Trophoblast cell (in vitro differentiated cells and primary cell): ENCODE measurements at regions not wholly inside any gene's neighbourhood (a gene's known extent, or its start where the extent isn't known, plus 50 kb on each side); places are given as distances from the start of the nearest gene placed in this dataset.

Source experiments
- DNase-seq, 2 donors: peaks; one replicate each; pipeline ENCODE4 v3.0.0-alpha.2; 2016
- H2AFZ ChIP-seq: 2 replicates; pipeline ENCODE4 v1.6.1; 2013; ENCODE audit warnings: low read length, moderate library complexity, mild to moderate bottlenecking; ENCODE audit not compliant: insufficient read depth, poor library complexity
- H2AK5ac ChIP-seq: 2 replicates; pipeline ENCODE4 v1.6.1; 2013; ENCODE audit warnings: mild to moderate bottlenecking, low read length
- H2BK120ac ChIP-seq: 2 replicates; pipeline ENCODE4 v1.6.1; 2013; ENCODE audit warnings: low read length, mild to moderate bottlenecking, moderate library complexity; ENCODE audit not compliant: insufficient read depth, poor library complexity
- H2BK12ac ChIP-seq: 2 replicates; pipeline ENCODE4 v1.6.1; 2013; ENCODE audit warnings: mild to moderate bottlenecking, low read length, moderate library complexity
- H2BK5ac ChIP-seq: 2 replicates; pipeline ENCODE4 v1.6.1; 2013; ENCODE audit warnings: low read length, low read depth, moderate library complexity, mild to moderate bottlenecking; ENCODE audit not compliant: poor library complexity
- H3K14ac ChIP-seq: 2 replicates; pipeline ENCODE4 v1.6.1; 2013; ENCODE audit warnings: mild to moderate bottlenecking, low read length
- H3K18ac ChIP-seq: 2 replicates; pipeline ENCODE4 v1.6.1; 2013; ENCODE audit warnings: mild to moderate bottlenecking, low read length
- H3K23ac ChIP-seq: 2 replicates; pipeline ENCODE4 v1.6.1; 2013; ENCODE audit warnings: low read length
- H3K27ac ChIP-seq: 2 replicates; pipeline ENCODE4 v1.5.1; 2013; ENCODE audit warnings: low read depth, mild to moderate bottlenecking, inconsistent platforms, low read length, moderate library complexity
- H3K27me3 ChIP-seq: 2 replicates; pipeline ENCODE4 v1.6.1; 2013; ENCODE audit warnings: inconsistent platforms, mild to moderate bottlenecking, low read length, moderate library complexity; ENCODE audit not compliant: insufficient read depth
- H3K36me3 ChIP-seq, 2 experiments: 1 replicate in 1 of 2; 2 replicates in 1 of 2; pipeline ENCODE4 v1.6.1; 2013; ENCODE audit warnings: low read length in 2 of 2, mild to moderate bottlenecking in 2 of 2, moderate library complexity in 1 of 2; ENCODE audit not compliant: insufficient read depth in 2 of 2, control insufficient read depth in 1 of 2
- H3K4ac ChIP-seq: 2 replicates; pipeline ENCODE4 v1.6.1; 2013; ENCODE audit warnings: low read depth, mild to moderate bottlenecking, low read length, moderate library complexity
- H3K4me1 ChIP-seq, 2 experiments: 1 replicate in 1 of 2; 2 replicates in 1 of 2; pipeline ENCODE4 v1.6.1; 2013; ENCODE audit warnings: low read length in 2 of 2, mild to moderate bottlenecking in 2 of 2, moderate library complexity in 1 of 2; ENCODE audit not compliant: insufficient read depth in 2 of 2, control insufficient read depth in 1 of 2
- H3K4me2 ChIP-seq: 2 replicates; pipeline ENCODE4 v1.6.1; 2013; ENCODE audit warnings: inconsistent platforms, mild to moderate bottlenecking, low read length, moderate library complexity
- H3K4me3 ChIP-seq: 2 replicates; pipeline ENCODE4 v1.5.1; 2013; ENCODE audit warnings: mild to moderate bottlenecking, low read depth, low read length, inconsistent platforms
- H3K79me1 ChIP-seq: one replicate; pipeline ENCODE4 v1.6.1; 2013; ENCODE audit warnings: low read length
- H3K79me2 ChIP-seq: 2 replicates; pipeline ENCODE4 v1.6.1; 2013; ENCODE audit warnings: low read length, mild to moderate bottlenecking; ENCODE audit not compliant: control insufficient read depth, insufficient read depth, poor library complexity
- H3K9ac ChIP-seq: 2 replicates; pipeline ENCODE4 v1.6.1; 2013; ENCODE audit warnings: mild to moderate bottlenecking, low read length
- H3K9me3 ChIP-seq: 2 replicates; pipeline ENCODE4 v1.6.1; 2013; ENCODE audit warnings: low read depth, mild to moderate bottlenecking, control low read depth, inconsistent platforms, low read length; ENCODE audit not compliant: insufficient read depth
- H4K12ac ChIP-seq: 2 replicates; pipeline ENCODE4 v1.6.1; 2013; ENCODE audit warnings: low read depth, mild to moderate bottlenecking, low read length, moderate library complexity
- H4K8ac ChIP-seq: 2 replicates; pipeline ENCODE4 v1.6.1; 2013; ENCODE audit warnings: low read depth, mild to moderate bottlenecking, low read length, moderate library complexity
- H4K91ac ChIP-seq: one replicate; pipeline ENCODE4 v1.6.1; 2013; ENCODE audit warnings: low read depth, mild to moderate bottlenecking, low read length, moderate library complexity
- WGBS: extraction: QIAGEN DNeasy Blood & Tissue Kit; methylation state at CpG from one replicate; pipeline ENCODE4 v1.1.7; 2013; ENCODE audit warnings: missing lambda C conversion rate; ENCODE audit not compliant: insufficient read length, insufficient coverage; ENCODE audit errors: extremely low coverage; 5-methylcytosine and 5-hydroxymethylcytosine counted together

GRCh38 chr5:103646698-103647614 lies 84.4 kb upstream of the NUDT12 start:
- no peaks in the 10 kb centered on the region for H3K27me3 ChIP-seq
- no peaks in the 10 kb centered on the region for H3K79me2 ChIP-seq
- no peak overlapping the region for H3K4me2 ChIP-seq
- H3K9ac ChIP-seq, result no peak overlapping the region
- no peaks in the 10 kb centered on the region for H3K36me3 ChIP-seq
- H4K8ac ChIP-seq, result peak overlapping the region; percentile 28
- no peaks in the 10 kb centered on the region for H3K79me1 ChIP-seq
- no peak overlapping the region for H3K27ac ChIP-seq
- no CpG with 5 or more reads among the region's 6 CpGs for WGBS
- no peak overlapping the region for H3K18ac ChIP-seq
- no peak overlapping the region for H2AK5ac ChIP-seq
- no peak for DNase-seq
- H3K9me3 ChIP-seq, result no peaks in the 10 kb centered on the region
- no peak overlapping the region for H2AFZ ChIP-seq
- H3K4me3 ChIP-seq, result no peak overlapping the region
- H3K4me1 ChIP-seq, result no peaks in the 10 kb centered on the region
- H4K91ac ChIP-seq, result no peak overlapping the region
- no peak overlapping the region for H4K12ac ChIP-seq
- no peak overlapping the region for H2BK5ac ChIP-seq
- H2BK12ac ChIP-seq, result no peak overlapping the region
- H3K23ac ChIP-seq, result no peak overlapping the region
- H3K4ac ChIP-seq, result no peak overlapping the region
- no peak overlapping the region for H3K14ac ChIP-seq
- no peak overlapping the region for H2BK120ac ChIP-seq

- DNase-seq, result no peak
- Histone ChIP-seq H4K8ac (no peak overlapping the region), H3K4me1 (no peaks in the 10 kb centered on the region), H2AK5ac (no peak overlapping the region), H3K9me3 (no peaks in the 10 kb centered on the region), H3K27ac (no peak overlapping the region), H2BK12ac (no peak overlapping the region), H3K23ac (no peak overlapping the region), H3K27me3 (no peaks in the 10 kb centered on the region), H2BK5ac (no peak overlapping the region), H3K36me3 (no peaks in the 10 kb centered on the region), H3K4ac (no peak overlapping the region), H2BK120ac (no peak overlapping the region), H3K14ac (no peak overlapping the region), H3K79me1 (no peaks in the 10 kb centered on the region), H4K12ac (no peak overlapping the region), H4K91ac (no peak overlapping the region), H3K18ac (no peak overlapping the region), H3K79me2 (no peaks in the 10 kb centered on the region), H3K9ac (no peak overlapping the region), H2AFZ (no peak overlapping the region), H3K4me3 (no peak overlapping the region), H3K4me2 (no peak overlapping the region)
- WGBS, result no CpG with 5 or more reads among the region's 1 CpG
Observed at GRCh38 chr5:103645816-103646215, 83.2 kb upstream of the NUDT12 start.

GRCh38 chr5:103638979-103639378 lies 76.4 kb upstream of the NUDT12 start:
- H3K18ac ChIP-seq, result no peak overlapping the region
- no peak overlapping the region for H2AK5ac ChIP-seq
- no peak overlapping the region for H2AFZ ChIP-seq
- no peak overlapping the region for H3K4me3 ChIP-seq
- H3K4me1 ChIP-seq, result no peaks in the 10 kb centered on the region
- H3K27me3 ChIP-seq, result no peaks in the 10 kb centered on the region
- H2BK120ac ChIP-seq, result no peak overlapping the region
- H3K4me2 ChIP-seq, result no peak overlapping the region
- no peak overlapping the region for H3K23ac ChIP-seq
- no peak overlapping the region for H2BK5ac ChIP-seq
- no peak overlapping the region for H4K91ac ChIP-seq
- H3K9me3 ChIP-seq, result no peaks in the 10 kb centered on the region
- H3K36me3 ChIP-seq, result no peaks in the 10 kb centered on the region
- H4K8ac ChIP-seq, result no peak overlapping the region
- no peaks in the 10 kb centered on the region for H3K79me2 ChIP-seq
- H4K12ac ChIP-seq, result no peak overlapping the region
- H3K4ac ChIP-seq, result no peak overlapping the region
- H3K9ac ChIP-seq, result no peak overlapping the region
- H2BK12ac ChIP-seq, result no peak overlapping the region
- no peak for DNase-seq
- no peak overlapping the region for H3K14ac ChIP-seq
- H3K79me1 ChIP-seq, result no peaks in the 10 kb centered on the region
- H3K27ac ChIP-seq, result no peak overlapping the region

- Histone ChIP-seq H3K18ac (no peak overlapping the region), H2AFZ (no peak overlapping the region), H4K91ac (no peak overlapping the region), H3K4ac (no peak overlapping the region), H3K27me3 (no peaks in the 10 kb centered on the region), H4K12ac (no peak overlapping the region), H2BK12ac (no peak overlapping the region), H3K23ac (no peak overlapping the region), H3K36me3 (no peaks in the 10 kb centered on the region), H3K79me2 (no peaks in the 10 kb centered on the region), H3K4me2 (no peak overlapping the region), H2BK5ac (no peak overlapping the region), H4K8ac (no peak overlapping the region), H3K79me1 (no peaks in the 10 kb centered on the region), H3K9me3 (no peaks in the 10 kb centered on the region), H3K4me3 (no peak overlapping the region), H2BK120ac (no peak overlapping the region), H3K27ac (no peak overlapping the region), H3K14ac (no peak overlapping the region), H3K9ac (no peak overlapping the region), H2AK5ac (no peak overlapping the region), H3K4me1 (no peaks in the 10 kb centered on the region)
- WGBS, result no CpG with 5 or more reads among the region's 3 CpGs
- peak in 1 of 2 donors; percentile 18 for DNase-seq
Observed at GRCh38 chr5:103624675-103625074, 62.1 kb upstream of the NUDT12 start.
